Activated CD4-positive, alpha-beta T cell treated with anti-CD3 and anti-CD28 coated beads, Interleukin-2, Interleukin-6, amounts not matched to agents 100 ng/mL and 50 ng/mL, durations not matched to agents 16 hours and 8 hours (primary cell): ENCODE measurements at regions not wholly inside any gene's neighbourhood (a gene's known extent, or its start where the extent isn't known, plus 50 kb on each side); places are given as distances from the start of the nearest gene placed in this dataset.
"Not testable (repeated sequence)": the region's sequence is repeated elsewhere in the genome, so short reads cannot be mapped to it uniquely, and the experiment has no call there.

Experiments
- DNase-seq: peaks from one replicate; pipeline ENCODE4 v3.0.0-alpha.2; 2020

DNA sequence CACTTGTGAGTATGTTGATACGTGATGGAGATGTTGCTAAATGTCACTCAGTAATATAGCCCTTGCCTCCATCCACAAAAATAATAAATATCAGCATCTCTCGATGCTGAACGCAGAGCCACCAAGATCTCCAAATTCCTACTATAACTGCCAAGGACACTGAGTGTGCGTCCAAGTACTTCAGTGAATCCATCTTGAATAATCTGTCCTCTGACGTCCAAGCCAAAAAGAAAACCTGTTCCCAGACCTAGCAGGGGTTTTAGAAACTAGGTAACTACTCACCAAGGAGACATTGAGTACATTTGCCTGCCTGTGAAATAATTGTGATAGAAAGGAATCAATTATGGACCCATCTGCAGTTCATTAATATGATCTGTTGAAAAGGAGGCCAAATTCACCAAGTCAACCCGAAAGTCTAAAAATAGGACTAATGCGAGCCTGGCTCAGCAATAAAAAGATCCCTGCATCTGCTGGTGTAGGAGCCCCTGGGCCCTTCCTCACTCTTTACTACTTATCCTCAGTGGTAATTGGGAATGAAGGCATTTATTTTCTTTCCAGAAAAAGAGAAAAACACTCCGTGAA is 226.9 kb upstream of the IRF2BP2 start:
- no peak for DNase-seq

DNA sequence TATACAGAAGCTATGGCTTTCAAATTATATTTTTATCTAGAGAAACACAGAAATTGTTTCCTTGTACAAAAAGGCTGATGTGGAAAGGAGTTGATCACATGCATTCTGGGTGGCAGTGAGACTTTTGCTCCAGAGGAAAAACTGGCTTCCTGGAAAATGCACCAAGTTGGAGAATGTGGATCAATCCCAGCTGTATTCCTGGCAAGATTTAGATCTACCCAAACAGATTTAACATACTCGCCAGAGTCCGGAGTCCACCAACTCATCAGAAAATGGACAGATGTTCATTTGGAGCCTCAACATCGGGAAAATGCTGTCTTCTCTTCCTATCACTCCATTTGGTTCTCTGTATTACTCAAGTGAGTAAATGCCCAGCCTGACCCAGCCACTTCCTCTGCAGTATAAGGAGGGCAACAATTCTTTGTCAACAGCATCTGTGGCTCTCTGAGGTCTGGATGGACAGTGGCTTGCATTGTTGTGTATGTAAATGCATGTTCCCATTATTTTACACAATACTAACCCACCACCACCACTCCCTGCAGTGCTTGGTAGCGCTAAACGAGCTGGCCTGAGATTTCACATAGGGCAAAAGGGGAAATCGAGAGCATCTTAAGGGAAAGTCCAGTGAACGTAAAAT is 226.2 kb upstream of the IRF2BP2 start:
- DNase-seq = no peak

DNA sequence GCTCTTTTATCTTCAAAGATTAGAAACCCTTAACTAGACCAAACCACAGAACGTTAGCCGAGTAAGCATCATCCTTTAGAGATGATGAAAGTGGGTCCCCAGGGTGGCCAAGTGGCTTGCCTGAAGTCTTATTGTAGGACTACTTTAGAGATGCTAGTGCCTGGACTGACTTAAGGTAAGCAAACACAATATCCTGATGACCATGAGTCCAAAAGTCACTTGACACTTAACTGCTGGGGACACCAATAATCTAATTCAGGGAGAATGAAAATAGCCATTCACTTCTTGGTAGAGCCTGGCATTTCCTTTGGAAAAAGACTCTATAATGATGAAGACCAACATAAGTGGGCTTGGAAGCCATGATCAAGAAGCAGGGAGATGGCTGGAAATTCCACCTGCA is 225.3 kb upstream of the IRF2BP2 start:
- no peak for DNase-seq

DNA sequence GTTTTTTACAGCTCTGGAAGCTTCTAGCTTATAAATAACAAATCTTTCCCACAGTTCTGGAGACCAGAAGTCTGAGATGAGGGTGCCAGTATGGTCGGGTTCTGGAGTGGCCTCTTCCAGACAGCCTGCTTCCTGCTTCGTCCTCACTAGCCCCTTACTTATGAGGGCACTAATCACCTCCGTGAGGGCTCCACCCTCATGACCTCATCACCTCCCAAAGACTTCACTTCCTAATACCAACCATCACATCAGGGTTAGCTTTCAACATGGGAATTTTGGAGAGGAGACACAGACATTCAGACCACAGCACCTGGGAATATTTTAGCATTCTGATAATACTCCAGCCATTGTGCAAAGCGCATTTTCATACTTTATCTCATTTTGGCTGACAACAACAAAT is 223.7 kb upstream of the IRF2BP2 start:
- no peak for DNase-seq

DNA sequence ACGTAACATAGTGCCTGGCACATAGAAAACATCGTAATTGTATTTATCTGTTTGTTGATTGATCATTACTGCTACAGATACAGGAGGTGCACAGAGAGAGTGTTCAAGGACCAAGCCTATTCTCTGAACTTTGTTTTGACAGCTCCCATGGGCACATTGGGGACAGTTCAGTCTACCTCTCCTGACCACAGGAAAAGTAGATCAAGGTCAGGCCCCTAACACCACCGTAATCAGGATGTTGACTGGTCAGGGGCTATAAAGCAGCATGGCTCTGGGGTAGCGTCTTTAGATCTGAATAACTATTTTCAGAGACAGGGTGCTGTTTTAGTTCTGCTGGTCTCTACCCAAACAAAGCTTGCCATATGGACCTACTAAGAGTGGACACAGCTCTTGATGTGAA is 223.1 kb upstream of the IRF2BP2 start:
- DNase-seq = no peak

DNA sequence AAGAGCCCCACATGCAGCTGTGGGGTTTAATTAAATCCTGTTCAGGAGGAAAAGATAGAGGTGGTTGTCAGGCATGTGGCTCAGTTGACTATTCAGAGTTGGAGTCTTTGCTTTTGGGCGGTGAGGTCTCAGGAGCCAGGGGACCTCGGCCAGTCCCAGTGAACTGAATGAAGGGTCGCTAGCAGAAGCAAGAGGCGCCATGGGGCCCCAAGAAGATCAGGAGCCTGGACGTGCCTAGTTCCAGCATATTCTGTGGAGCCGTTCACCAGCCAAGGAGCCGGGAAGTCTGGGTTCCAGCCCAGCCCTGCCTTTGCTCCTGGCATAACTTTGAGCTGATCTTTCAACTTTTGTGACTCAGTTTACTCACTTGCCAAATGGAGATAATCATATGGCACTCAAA is 217.7 kb upstream of the IRF2BP2 start:
- DNase-seq = no peak

DNA sequence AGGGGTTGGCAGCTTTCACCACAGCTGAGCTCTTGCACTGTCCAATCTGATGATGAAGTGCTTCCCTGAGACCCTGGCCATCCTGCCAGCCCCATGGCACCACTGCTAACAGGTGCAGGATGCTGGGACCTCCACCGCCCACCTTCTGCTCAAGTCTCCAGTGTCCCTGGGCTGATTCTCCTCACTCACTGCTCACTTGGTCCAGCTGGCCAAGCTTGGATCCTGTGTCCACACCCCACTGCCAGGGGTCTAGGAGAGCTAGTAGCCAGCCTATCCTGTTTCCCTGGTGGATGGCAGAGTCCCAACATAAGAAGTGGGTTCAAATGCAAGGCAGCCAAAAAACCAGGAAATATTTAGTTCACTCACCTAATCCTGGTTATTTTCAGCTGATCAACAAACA is 217.2 kb upstream of the IRF2BP2 start:
- no peak for DNase-seq

DNA sequence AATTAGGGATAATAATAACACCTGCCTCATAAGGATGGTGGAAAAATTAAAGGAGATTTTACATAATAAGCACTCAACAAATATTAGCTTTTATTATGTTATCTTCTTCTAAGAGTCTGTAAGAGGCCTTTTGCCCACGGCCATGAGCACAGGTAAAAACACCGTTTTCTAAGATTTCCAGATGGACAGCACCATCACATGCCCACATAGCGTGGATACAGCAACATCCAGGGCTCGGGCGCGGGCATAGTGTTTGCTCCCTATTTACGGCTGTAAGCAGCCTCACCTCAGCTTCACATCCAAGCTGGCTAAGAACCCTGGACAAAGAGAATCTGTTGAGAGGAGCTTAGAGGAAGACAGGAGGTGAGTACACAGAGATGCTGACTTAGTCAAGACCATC is 216.4 kb upstream of the IRF2BP2 start:
- DNase-seq = no peak

DNA sequence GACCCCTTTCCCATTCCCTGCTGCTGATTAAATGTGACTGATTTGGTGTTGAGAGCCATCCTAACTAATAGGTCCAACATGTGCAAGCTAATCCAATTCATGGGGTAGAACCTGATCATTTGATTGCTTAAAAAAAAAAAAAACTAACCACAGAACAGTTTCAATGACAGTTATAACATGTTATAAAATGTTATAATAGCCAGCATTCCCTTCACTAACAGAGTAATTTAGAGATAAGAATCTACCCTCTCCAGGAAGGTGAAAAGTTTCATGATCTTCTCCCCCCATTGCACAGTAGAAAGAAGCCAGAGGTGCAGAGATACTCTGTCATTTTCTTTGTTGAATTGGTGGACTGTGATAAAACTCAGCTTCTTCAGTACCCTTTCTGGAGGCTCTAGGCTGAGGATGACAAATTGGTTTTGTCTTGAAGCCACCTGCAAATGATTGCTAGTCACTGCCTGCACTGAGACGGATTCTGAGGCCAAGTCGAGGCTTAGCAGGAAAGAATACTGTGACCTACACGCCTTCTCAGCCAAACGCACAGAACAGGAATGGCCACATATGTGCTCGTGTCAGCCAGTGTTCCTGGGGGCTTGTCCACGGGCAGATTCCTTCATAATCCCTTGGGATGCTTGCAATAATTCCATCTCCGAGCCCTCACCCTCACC is 215.7 kb upstream of the IRF2BP2 start:
- DNase-seq = no peak

DNA sequence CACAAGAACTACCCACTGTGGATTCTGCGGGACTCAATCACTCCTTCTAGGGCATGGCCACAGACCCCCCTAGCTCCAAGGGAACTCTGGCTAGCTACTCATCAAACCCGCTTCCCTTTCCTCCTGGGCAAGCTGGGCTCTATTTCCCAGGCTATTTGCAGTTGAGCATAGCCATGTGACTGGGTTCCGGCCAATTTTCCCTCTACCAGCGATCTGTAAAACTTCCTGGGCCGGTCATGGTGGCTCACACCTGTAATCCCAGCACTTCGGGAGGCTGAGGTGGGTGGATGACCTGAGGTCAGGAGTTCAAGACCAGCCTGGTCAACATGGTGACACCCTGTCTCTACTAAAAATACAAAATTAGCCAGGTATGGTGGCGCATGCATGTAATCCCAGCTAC is 214.9 kb upstream of the IRF2BP2 start:
- DNase-seq = not testable (repeated sequence)

DNA sequence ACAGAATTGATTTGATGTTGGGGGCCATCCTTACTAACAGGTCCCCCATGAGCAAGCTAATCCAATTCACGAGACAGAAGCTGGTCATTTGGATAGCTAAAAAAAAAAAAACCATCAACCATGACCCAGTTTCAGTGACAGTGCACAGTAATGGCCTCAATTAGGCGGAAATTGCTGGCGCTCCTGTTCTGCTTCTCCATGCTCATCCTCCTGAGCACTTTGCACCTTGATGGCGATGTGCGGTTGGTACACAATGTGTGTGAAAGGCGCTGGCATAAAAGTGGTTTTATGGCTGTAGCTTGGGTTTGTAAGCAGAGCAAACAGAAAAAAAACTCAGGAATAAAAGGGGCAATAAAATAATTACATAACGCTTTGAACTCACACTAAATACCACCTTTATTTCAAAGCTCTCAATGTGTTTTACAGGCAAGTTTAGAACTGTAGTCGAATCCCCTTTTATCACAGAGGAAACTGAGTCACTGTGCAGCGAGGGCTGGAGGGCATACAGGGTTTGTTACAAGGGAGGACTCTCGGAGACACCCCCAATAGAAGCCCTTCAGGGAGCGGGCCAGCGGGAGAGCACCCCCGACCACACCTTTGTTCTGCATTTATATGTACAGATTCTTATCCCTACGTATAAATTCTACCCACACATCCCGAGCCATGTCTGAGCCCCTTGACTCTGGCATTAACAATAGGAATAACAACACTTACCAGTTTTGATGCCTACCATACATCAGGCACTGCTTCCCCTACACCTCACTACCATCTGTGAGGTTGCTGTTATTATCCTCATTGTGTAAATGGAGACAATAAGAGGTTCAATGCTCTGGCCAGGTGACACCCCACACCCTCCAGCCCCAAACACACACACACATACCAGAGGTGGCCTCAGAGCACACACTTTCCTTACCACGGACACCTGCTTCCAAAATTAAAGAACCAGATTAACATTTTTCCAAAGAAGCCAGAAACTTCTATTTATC is 213.5 kb upstream of the IRF2BP2 start:
- no peak for DNase-seq

DNA sequence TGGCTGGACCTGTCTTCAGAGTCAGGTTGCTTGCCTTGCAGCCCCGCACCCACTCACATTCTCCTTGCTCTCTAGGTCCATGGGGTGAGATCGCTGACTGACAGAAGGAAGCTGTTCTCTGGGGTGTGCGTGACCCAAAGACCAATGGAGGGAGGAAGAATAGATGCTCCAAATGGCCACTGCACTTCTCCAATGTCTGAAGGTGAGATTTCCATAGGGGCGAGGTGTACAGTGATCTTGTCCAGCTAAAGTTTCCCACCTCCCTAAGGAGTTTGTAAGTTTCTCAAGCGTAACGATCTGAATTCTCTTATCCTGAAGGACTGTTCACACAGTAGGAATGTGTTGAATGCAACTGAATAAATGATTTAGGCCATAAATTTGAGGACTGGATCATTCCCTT is 211.9 kb upstream of the IRF2BP2 start:
- no peak for DNase-seq

DNA sequence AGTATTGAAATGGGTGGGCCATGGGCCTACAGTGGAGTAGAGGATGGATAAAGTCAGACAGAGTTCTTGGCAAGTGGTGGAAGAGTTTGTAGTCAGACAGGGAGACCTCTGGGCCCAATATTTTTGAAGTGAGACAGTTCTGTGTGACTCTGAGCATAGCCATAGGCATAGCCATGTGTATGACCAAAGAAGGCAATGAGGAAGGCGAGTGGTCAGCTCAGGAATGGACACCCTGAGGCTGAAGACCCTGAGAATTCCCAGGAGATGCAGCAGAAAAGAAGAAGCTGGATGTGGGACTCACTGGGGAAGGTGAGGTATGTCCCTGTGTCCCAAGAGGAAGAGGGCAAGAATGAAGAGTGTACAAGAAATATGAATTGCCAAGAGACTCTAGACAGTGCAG is 210.6 kb upstream of the IRF2BP2 start:
- no peak for DNase-seq

DNA sequence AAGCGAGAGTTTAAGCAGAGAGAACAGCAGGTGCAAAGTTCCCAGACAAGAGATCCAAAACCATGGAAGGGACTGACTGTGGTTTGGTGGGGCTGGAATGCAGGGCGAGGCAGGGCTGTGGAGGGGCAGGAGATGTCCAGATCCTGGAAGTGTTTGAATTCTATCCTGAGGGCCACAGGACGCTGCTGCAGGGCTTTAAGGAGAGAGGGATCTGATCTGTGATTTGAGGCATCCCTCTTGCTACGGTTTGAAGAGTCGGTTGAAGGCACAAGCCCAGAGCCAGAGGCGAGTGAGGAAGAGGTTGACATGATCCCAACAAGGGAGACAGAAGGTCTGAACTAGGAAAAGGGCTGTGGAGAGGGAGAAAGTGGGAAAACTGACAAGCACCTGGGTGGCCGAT is 209.9 kb upstream of the IRF2BP2 start:
- DNase-seq = not testable (repeated sequence)

DNA sequence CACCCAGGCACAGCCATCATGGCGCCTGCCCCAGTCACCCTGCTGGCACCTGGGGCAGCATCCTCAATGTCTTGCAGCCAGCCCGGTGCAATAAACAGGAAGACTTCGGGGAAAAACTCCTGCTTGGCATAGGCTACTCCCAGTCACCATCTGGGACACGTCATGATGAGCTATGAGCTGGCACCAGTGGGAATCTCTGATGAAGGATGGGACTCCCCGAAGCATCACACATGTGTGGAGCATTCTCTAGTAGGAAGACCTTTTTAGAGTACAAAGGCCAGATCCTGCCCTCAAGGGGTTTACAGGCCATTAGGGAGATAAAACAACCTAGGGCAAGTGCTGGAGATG is 208.0 kb upstream of the IRF2BP2 start:
- DNase-seq = not testable (repeated sequence)

DNA sequence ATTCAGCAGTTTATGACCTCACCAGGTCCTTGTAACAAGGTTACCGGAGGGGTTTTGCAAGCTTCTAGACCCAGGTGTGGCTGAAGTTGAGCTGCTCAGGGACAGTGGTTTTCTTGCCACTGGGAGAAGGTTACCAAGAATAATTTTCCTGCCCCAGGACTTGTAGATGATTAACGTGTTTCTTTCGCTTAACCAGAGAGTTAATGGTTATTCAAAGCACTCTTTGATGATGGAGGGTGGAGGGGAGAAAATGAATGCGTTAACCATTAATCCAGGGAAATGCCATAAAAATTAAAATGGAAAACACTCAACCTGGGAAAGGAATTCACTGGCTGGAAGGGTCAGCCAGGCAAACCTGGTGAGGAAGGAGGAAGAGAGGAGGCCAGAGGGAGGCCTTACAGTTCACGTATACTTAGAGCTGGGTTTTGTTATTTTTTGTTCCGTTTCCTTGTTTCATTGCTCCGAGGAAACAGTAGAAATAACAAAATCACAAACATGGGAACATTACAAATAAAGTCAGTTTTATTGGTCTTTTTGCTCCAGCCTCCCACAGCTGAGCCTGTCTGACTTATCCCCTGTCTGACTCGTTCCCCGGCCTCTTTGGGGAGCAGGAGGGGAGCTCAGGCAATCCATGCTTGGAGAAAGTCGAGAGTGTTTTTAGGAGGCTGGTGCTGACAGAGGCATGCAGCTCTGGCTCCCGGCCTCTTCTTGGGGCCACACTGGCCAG is 207.5 kb upstream of the IRF2BP2 start:
- DNase-seq = not testable (repeated sequence)

DNA sequence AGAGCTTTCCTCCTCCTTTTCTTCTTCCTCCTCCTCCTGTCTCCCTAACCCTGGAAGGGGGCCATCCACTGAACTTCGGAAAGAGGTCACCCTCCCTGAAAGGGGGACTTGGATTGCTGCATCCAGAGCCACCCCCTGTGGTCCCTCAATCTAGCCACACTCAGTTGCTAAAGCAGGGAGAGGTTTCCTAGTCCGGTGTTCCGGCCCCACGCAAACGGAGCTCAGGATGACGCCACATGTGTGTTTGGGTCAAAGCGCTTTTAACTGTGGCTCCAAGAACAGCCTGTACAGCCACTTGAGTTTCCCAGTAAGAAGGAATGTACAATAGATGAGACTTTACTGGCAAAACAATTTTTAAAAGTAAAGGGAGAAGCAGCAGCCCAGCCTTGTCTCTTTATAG is 206.9 kb upstream of the IRF2BP2 start:
- not testable (repeated sequence) for DNase-seq

DNA sequence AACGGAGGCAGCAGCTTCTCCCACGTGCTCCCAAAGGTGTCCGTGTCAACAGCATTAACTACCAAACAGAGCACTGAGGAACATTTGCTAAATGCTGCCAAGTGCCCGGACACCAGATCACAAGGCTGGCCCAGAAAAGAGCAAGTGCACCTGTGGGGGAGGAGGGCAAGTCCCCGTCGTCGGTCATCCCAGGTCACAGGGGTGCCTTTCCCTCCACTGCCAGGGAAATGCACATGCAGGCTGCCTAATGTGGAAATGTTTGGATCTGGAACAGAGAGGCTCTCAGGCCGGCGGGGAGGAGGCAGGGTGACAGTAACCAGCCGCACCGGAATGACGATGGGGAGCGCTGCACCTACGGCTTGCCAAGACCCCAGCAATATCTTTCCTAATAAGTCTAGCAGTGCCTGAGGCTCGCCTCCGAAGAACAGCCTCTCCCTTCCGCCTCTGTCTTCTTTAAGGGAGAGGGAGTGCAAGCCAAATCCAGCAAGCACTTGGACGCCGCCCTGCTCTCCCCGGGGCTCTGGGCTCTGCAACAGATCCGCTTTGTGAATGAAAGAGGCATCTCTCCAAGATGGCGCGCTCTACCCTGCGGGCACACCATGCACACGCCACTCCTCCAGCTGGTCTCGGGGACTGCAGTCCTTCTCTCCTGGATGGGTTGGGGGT is 206.3 kb upstream of the IRF2BP2 start:
- DNase-seq = not testable (repeated sequence)

DNA sequence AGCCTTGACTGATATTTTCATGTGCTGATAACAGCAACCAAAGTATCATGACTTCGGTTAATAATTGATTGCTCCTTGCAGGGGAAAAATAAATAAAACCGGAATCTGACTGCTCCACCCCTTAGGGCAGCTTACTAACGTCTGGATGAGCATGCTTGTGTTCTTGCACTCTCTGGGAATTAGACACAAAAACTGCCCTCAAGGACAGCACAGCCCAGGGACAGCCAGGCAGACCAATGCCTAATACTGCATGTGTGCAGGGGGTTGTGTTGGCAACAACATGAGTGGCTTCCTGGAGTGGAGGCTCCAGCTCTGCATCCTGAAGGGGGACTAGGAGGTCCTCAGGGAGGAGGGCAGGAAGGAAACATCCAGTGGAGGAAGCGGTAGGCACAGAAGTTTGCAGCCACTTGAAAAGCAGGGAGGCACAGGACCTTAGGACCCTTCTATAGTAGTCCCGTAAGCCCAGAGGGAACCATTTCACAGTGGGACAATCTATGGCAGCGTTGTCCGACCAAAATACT is 205.4 kb upstream of the IRF2BP2 start:
- DNase-seq = not testable (repeated sequence)

DNA sequence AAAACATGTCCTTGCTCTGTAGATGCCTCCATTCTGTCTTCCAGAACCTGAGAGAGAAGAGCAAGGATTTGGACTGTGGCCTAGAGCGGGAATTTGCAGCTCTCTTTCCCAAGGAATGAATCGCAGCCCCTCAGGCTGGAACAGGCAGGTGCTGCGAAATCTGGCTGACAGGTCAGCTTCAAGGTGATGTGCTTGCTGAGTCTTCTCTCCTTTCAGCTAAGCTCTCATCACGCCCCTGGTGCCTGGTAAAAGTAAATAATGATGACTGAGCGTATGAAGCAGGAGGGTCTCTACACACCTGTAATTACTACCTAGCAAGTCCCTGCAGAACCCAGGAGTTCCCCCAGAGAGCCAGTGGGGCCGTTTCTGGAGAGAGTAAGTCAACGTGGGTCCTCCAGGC is 204.3 kb upstream of the IRF2BP2 start:
- not testable (repeated sequence) for DNase-seq

DNA sequence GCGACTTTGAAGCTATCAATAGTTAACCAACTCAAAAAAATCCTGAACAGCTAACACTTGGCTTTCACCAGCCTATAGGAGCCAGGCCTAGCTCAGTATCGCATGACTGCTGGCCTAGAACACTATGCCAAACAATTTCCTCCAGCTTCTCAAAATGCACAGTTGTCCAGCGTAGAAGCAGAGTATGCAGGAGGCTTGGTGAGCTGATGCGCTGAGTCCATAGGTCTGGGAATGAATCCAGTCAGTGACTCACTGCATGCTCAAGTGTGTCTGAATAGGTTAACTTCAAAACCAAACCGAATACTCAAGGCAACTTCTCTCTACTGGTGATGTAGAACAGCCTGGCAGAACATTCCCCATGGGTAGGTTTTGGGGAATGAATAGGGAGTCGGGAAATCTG is 201.8 kb upstream of the IRF2BP2 start:
- not testable (repeated sequence) for DNase-seq

DNA sequence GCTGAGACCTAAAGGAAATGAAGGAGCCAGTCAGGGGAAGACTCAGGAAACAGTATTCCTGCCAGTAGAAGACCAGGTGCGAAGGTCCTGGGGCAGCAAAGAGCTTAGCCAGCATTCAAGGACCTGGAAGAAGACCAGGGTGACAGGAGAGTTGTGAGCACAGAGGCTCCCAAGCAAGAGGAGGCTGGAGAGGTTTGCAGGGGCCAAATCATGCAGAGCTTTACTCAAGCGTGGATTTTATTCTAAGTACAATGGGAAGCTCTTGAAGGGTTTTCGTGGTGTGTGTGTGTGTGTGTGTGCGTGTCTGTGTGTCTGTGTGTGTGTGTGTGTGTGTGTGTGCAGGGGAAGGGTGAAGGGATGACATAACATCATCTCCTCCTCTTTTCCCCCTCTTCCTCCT is 200.7 kb upstream of the IRF2BP2 start:
- DNase-seq = not testable (repeated sequence)
